ENCODE measurements at regions not wholly inside any gene's neighbourhood (a gene's known extent, or its start where the extent isn't known, plus 50 kb on each side); places are given as distances from the start of the nearest gene placed in this dataset.

GRCh38 chr9:78563269-78563668 is 266.3 kb downstream of the PSAT1 start:
- no peaks in the 10 kb centered on the region for H3K4me1 ChIP-seq (ENCODE audit: control insufficient read depth, extremely low read depth, insufficient read depth, low read length)
- no peak overlapping the region for H3K4me3 ChIP-seq (replicated peaks in 1 of 4; ENCODE audit: control extremely low read depth in 1 of 4, insufficient read depth in 1 of 4, low read depth in 3 of 4, low read length in 4 of 4)
- no peaks in the 10 kb centered on the region for H3K79me2 ChIP-seq (ENCODE audit: control insufficient read depth, insufficient read depth, low read length)
- H3K27ac ChIP-seq (ENCODE audit: insufficient read depth, low read length), result no peak overlapping the region
- no peaks in the 10 kb centered on the region for H3K36me3 ChIP-seq (ENCODE audit: control insufficient read depth, insufficient read depth, low read length)
- DNase-seq (ENCODE audit: low read depth in 2 of 2), result no peak
- H3K4me2 ChIP-seq (ENCODE audit: extremely low read depth, insufficient read depth, low read length), result no peak overlapping the region
- H4K20me1 ChIP-seq (ENCODE audit: control insufficient read depth, extremely low read depth, insufficient read depth, low read length), result no peaks in the 10 kb centered on the region
- H3K9ac ChIP-seq (ENCODE audit: insufficient read depth, low read length), result no peak overlapping the region
- no peaks in the 10 kb centered on the region for H3K9me3 ChIP-seq (ENCODE audit: control insufficient read depth, insufficient read depth, low read depth, low read length)
- no peaks in the 10 kb centered on the region for H3K27me3 ChIP-seq (ENCODE audit: control insufficient read depth, insufficient read depth, low read length)
- no peak for TF ChIP-seq CTCF (conservative IDR thresholded peaks at IDR 0.05 in 1 of 2, IDR thresholded peaks at IDR 0.05 in 1 of 2; ENCODE audit: low read depth in 1 of 2, low read length in 2 of 2)
- TF ChIP-seq EZH2 (IDR thresholded peaks at IDR 0.05; ENCODE audit: low read length, missing control alignments), result no peak
- H2AFZ ChIP-seq (ENCODE audit: low read length), result no peak overlapping the region

- Histone ChIP-seq H3K79me2 (ENCODE audit: control insufficient read depth, insufficient read depth, low read length) (no peaks in the 10 kb centered on the region), H3K27me3 (ENCODE audit: control insufficient read depth, insufficient read depth, low read length) (no peaks in the 10 kb centered on the region), H3K4me1 (ENCODE audit: control insufficient read depth, extremely low read depth, insufficient read depth, low read length) (no peaks in the 10 kb centered on the region), H3K9ac (ENCODE audit: insufficient read depth, low read length) (no peak overlapping the region), H3K9me3 (ENCODE audit: control insufficient read depth, insufficient read depth, low read depth, low read length) (no peaks in the 10 kb centered on the region), H3K27ac (ENCODE audit: insufficient read depth, low read length) (no peak overlapping the region), H4K20me1 (ENCODE audit: control insufficient read depth, extremely low read depth, insufficient read depth, low read length) (no peaks in the 10 kb centered on the region), H3K36me3 (ENCODE audit: control insufficient read depth, insufficient read depth, low read length) (no peaks in the 10 kb centered on the region), H3K4me3 (replicated peaks in 1 of 4; ENCODE audit: control extremely low read depth in 1 of 4, insufficient read depth in 1 of 4, low read depth in 3 of 4, low read length in 4 of 4) (no peak overlapping the region), H3K4me2 (ENCODE audit: extremely low read depth, insufficient read depth, low read length) (no peak overlapping the region), H2AFZ (ENCODE audit: low read length) (no peak overlapping the region)
- TF ChIP-seq EZH2 (IDR thresholded peaks at IDR 0.05; ENCODE audit: low read length, missing control alignments), result no peak
- TF ChIP-seq CTCF (conservative IDR thresholded peaks at IDR 0.05 in 1 of 2, IDR thresholded peaks at IDR 0.05 in 1 of 2; ENCODE audit: low read depth in 1 of 2, low read length in 2 of 2), result no peak
- no peak for DNase-seq (ENCODE audit: low read depth in 2 of 2)
Measured at GRCh38 chr9:78565481-78565880, 268.6 kb downstream of the PSAT1 start.

GRCh38 chr9:78566521-78566920 is 269.6 kb downstream of the PSAT1 start:
- H3K4me3 ChIP-seq (replicated peaks in 1 of 4; ENCODE audit: control extremely low read depth in 1 of 4, insufficient read depth in 1 of 4, low read depth in 3 of 4, low read length in 4 of 4), result no peak overlapping the region
- H3K4me1 ChIP-seq (ENCODE audit: control insufficient read depth, extremely low read depth, insufficient read depth, low read length), result no peaks in the 10 kb centered on the region
- no peaks in the 10 kb centered on the region for H3K27me3 ChIP-seq (ENCODE audit: control insufficient read depth, insufficient read depth, low read length)
- no peak for DNase-seq (ENCODE audit: low read depth in 2 of 2)
- H3K79me2 ChIP-seq (ENCODE audit: control insufficient read depth, insufficient read depth, low read length), result no peaks in the 10 kb centered on the region
- no peaks in the 10 kb centered on the region for H3K36me3 ChIP-seq (ENCODE audit: control insufficient read depth, insufficient read depth, low read length)
- no peaks in the 10 kb centered on the region for H4K20me1 ChIP-seq (ENCODE audit: control insufficient read depth, extremely low read depth, insufficient read depth, low read length)
- no peak overlapping the region for H3K9ac ChIP-seq (ENCODE audit: insufficient read depth, low read length)
- H2AFZ ChIP-seq (ENCODE audit: low read length), result no peak overlapping the region
- H3K4me2 ChIP-seq (ENCODE audit: extremely low read depth, insufficient read depth, low read length), result no peak overlapping the region
- TF ChIP-seq EZH2 (IDR thresholded peaks at IDR 0.05; ENCODE audit: low read length, missing control alignments), result no peak
- no peak for TF ChIP-seq CTCF (conservative IDR thresholded peaks at IDR 0.05 in 1 of 2, IDR thresholded peaks at IDR 0.05 in 1 of 2; ENCODE audit: low read depth in 1 of 2, low read length in 2 of 2)
- H3K9me3 ChIP-seq (ENCODE audit: control insufficient read depth, insufficient read depth, low read depth, low read length), result no peaks in the 10 kb centered on the region
- no peak overlapping the region for H3K27ac ChIP-seq (ENCODE audit: insufficient read depth, low read length)
